GM12878 (cell line): ENCODE measurements at regions not wholly inside any gene's neighbourhood (a gene's known extent, or its start where the extent isn't known, plus 50 kb on each side); places are given as distances from the start of the nearest gene placed in this dataset.

Source experiments
- ATAC-seq: fragments of 200-7000 bp; cut with Tn5 transposase; 3 replicates; pipeline ENCODE4 v1.9.1; 2020; ENCODE audit warnings: mild to moderate bottlenecking, moderate library complexity
- BruUV-seq: library from RNA; stranded (reverse); fragments of 400-500 nt; replicated peaks from 2 replicates; lab custom pipeline; 2021; lab: Mats Ljungman, UMichigan
- CTCF ChIA-PET: fragments of 300-600 bp; sonication (Branson Sonifier 250); formaldehyde crosslinking; extraction: SDS; loops from one replicate; lab custom pipeline; 2021; ENCODE audit warnings: inconsistent platforms; lab: Yijun Ruan, JAX
- POLR2A ChIA-PET: fragments of 350-600 bp; formaldehyde crosslinking; extraction: SDS; loops from one replicate; lab custom pipeline; 2021; ENCODE audit warnings: inconsistent platforms; lab: Charles Lee
- RAD21 ChIA-PET: fragments of 300-600 bp; sonication (Branson Sonifier 250); formaldehyde crosslinking; loops from one replicate; lab custom pipeline; 2023; ENCODE audit warnings: antibody characterized with exemption; ENCODE audit not compliant: unreplicated experiment; lab: Charles Lee
- SMC1A ChIA-PET: fragments of 300-600 bp; sonication (Branson Sonifier 250); formaldehyde crosslinking; loops from one replicate; lab custom pipeline; 2023; ENCODE audit not compliant: unreplicated experiment, uncharacterized antibody; lab: Charles Lee
- DNase-seq: peaks from one replicate; pipeline ENCODE4 v3.0.0-alpha.2; 2011; ENCODE audit warnings: low read depth, low spot score
- FAIRE-seq: peaks from 3 replicates; lab custom pipeline; 2011; peaks lifted over from hg19 to GRCh38; lab: Jason Lieb, UNC
- H2AFZ ChIP-seq: 2 replicates; pipeline ENCODE4 v1.6.0; 2011; ENCODE audit warnings: low read depth, low read length, control low read depth; ENCODE audit not compliant: control insufficient read depth
- H3K27ac ChIP-seq: 2 replicates; pipeline ENCODE4 v1.5.1; 2011; ENCODE audit warnings: control low read depth; ENCODE audit not compliant: control insufficient read depth, insufficient read depth
- H3K27me3 ChIP-seq, 2 experiments: replicated peaks in 1 of 2; 2 replicates each; pipeline versions ENCODE4 v1.6.0 to v1.6.1; 2011; ENCODE audit warnings: low read length in 1 of 2; ENCODE audit not compliant: control insufficient read depth in 2 of 2, insufficient read depth in 2 of 2
- H3K36me3 ChIP-seq, 2 experiments: 2 replicates each; pipeline ENCODE4 v1.5.1; 2011; ENCODE audit warnings: low read length in 1 of 2; ENCODE audit not compliant: control insufficient read depth in 2 of 2, insufficient read depth in 2 of 2
- H3K4me1 ChIP-seq: 2 replicates; pipeline ENCODE4 v1.6.1; 2011; ENCODE audit warnings: mild to moderate bottlenecking, low read length, moderate library complexity, mixed read lengths; ENCODE audit not compliant: control insufficient read depth, insufficient read depth
- H3K4me2 ChIP-seq: 2 replicates; pipeline ENCODE4 v1.6.0; 2011; ENCODE audit warnings: control low read depth; ENCODE audit not compliant: control insufficient read depth, insufficient read depth
- H3K4me3 ChIP-seq: fragments of 200-600 bp; sonication (generic); 2 replicates; pipeline ENCODE4 v1.5.1; 2016
- H3K79me2 ChIP-seq: 2 replicates; pipeline ENCODE4 v1.6.0; 2011; ENCODE audit warnings: low read length; ENCODE audit not compliant: control insufficient read depth, insufficient read depth
- H3K9ac ChIP-seq: 2 replicates; pipeline ENCODE4 v1.8.0; 2011; ENCODE audit warnings: low read length, control low read depth, mixed read lengths; ENCODE audit not compliant: control insufficient read depth, insufficient read depth
- H3K9me3 ChIP-seq: replicated peaks from 3 replicates; pipeline ENCODE4 v1.5.1; 2011; ENCODE audit warnings: mild to moderate bottlenecking, low read length; ENCODE audit not compliant: control insufficient read depth, insufficient read depth
- H4K20me1 ChIP-seq: 2 replicates; pipeline ENCODE4 v1.6.0; 2011; ENCODE audit not compliant: control insufficient read depth, insufficient read depth
- CHD4 ChIP-seq: fragments of 200-600 bp; sonication (generic); IDR thresholded peaks from 2 replicates; pipeline ENCODE4 v1.6.1; 2016; ENCODE audit warnings: mild to moderate bottlenecking
- CREB1 ChIP-seq: IDR thresholded peaks from 2 replicates; pipeline ENCODE4 v1.6.1; 2012; ENCODE audit warnings: low read depth, mild to moderate bottlenecking, inconsistent platforms
- EP300 ChIP-seq, 2 experiments: fragments of 150-350 bp in 1 of 2; IDR thresholded peaks; 2 replicates each; pipeline ENCODE4 v1.6.1; 2011 to 2012; ENCODE audit warnings: low read depth in 2 of 2, low read length in 2 of 2, borderline replicate concordance in 1 of 2, improper control_type of control experiment in 1 of 2, inconsistent platforms in 1 of 2; ENCODE audit not compliant: control insufficient read depth in 1 of 2
- FOXM1 ChIP-seq: IDR thresholded peaks from 2 replicates; pipeline ENCODE4 v1.6.1; 2012; ENCODE audit warnings: low read depth, mild to moderate bottlenecking, inconsistent platforms, low read length, moderate library complexity
- IKZF1 ChIP-seq: fragments of 450-650 bp; conservative IDR thresholded peaks from 2 replicates; pipeline ENCODE4 v1.6.1; 2017; ENCODE audit warnings: antibody characterized with exemption, mild to moderate bottlenecking
- MEF2B ChIP-seq: fragments of 450-650 bp; IDR thresholded peaks from 2 replicates; pipeline ENCODE4 v1.6.1; 2018; ENCODE audit warnings: mild to moderate bottlenecking, moderate library complexity; ENCODE audit not compliant: partially characterized antibody, poor library complexity, severe bottlenecking
- PAX8 ChIP-seq: fragments of 450-650 bp; IDR thresholded peaks from 2 replicates; pipeline ENCODE4 v1.6.1; 2017; ENCODE audit warnings: mild to moderate bottlenecking, moderate library complexity
- PML ChIP-seq: IDR thresholded peaks from 2 replicates; pipeline ENCODE4 v1.6.1; 2012; ENCODE audit warnings: low read length, inconsistent platforms
- RCOR1 ChIP-seq: conservative IDR thresholded peaks from 2 replicates; pipeline ENCODE4 v1.6.1; 2012; ENCODE audit warnings: low read depth, low read length, improper control_type of control experiment
- RELB ChIP-seq: fragments of 450-650 bp; IDR thresholded peaks from 2 replicates; pipeline ENCODE4 v1.6.1; 2017; ENCODE audit warnings: low read depth, mild to moderate bottlenecking, moderate library complexity
- SREBF2 ChIP-seq: IDR thresholded peaks from 2 replicates; pipeline ENCODE4 v1.6.1; 2012; ENCODE audit warnings: mild to moderate bottlenecking, low read length
- ZBTB11 ChIP-seq: fragments of 450-650 bp; formaldehyde crosslinking; IDR thresholded peaks from 2 replicates; pipeline ENCODE4 v1.5.0; 2022; ENCODE audit warnings: mild to moderate bottlenecking, missing genetic modification characterization
- ZNF217 ChIP-seq: fragments of 450-650 bp; IDR thresholded peaks from 2 replicates; pipeline ENCODE4 v1.6.1; 2017; ENCODE audit warnings: antibody characterized with exemption, mild to moderate bottlenecking
- ZNF622 ChIP-seq: fragments of 450-650 bp; IDR thresholded peaks from 2 replicates; pipeline ENCODE4 v1.6.1; 2017; ENCODE audit warnings: mild to moderate bottlenecking, inconsistent platforms
- WGBS: methylation state at CpG from one replicate; pipeline ENCODE4 v1.1.6; 2016; ENCODE audit warnings: low lambda C conversion rate; ENCODE audit not compliant: insufficient replicate concordance, insufficient coverage; ENCODE audit errors: missing lambda C conversion rate; 5-methylcytosine and 5-hydroxymethylcytosine counted together
- in situ Hi-C: fragments of 300-500 bp; cut with MboI; formaldehyde crosslinking; loops from 9 replicates; pipeline ENCODE4 v1.14.3; 2018; ENCODE audit warnings: mixed read lengths
- intact Hi-C: fragments of 100-400 bp; cut with micrococcal nuclease; formaldehyde crosslinking; loops from one replicate; pipeline ENCODE4 v1.14.2; 2022; ENCODE audit not compliant: unreplicated experiment

- no peak for TF ChIP-seq RCOR1
- no peak for TF ChIP-seq RELB
- no peak for TF ChIP-seq ZNF622
- TF ChIP-seq SREBF2 = no peak
- TF ChIP-seq PAX8 = no peak
- TF ChIP-seq PML = no peak
Observed at GRCh38 chr5:6847870-6848269, 134.6 kb downstream of the TENT4A start (continued).

- no peak for FAIRE-seq
- intact Hi-C loops = no loop called here
Observed at GRCh38 chr5:6849316-6850105, 136.3 kb downstream of the TENT4A start.

More at GRCh38 chr5:6849316-6850105, 136.3 kb downstream of the TENT4A start:
- ChIA-PET RAD21 (no interaction called here), POLR2A (no interaction called here), CTCF (no interaction called here), SMC1A (no interaction called here)
- no peaks in the 10 kb centered on the region for H3K79me2 ChIP-seq
- ATAC-seq (no peak), DNase-seq (no peak)
- TF ChIP-seq ZNF217 = no peak
- no peak for TF ChIP-seq EP300 (IDR thresholded peaks at IDR 0.05; ENCODE audit: borderline replicate concordance in 1 of 2, control insufficient read depth in 1 of 2, low read depth in 2 of 2, low read length in 2 of 2)
- TF ChIP-seq CHD4 = no peak
- TF ChIP-seq FOXM1 = no peak
- TF ChIP-seq ZBTB11 = no peak
- TF ChIP-seq MEF2B = no peak
- no peak for TF ChIP-seq IKZF1
- TF ChIP-seq CREB1 = no peak
- no TSS peak for BruUV-seq
- in situ Hi-C loops = no loop called here
- H3K4me2 ChIP-seq = no peak overlapping the region
- H3K27me3 ChIP-seq = peaks cover 0 to under 1% of the 10 kb centered on the region in 2 experiments; a peak in 1 of 4 replicates
- peaks cover 2% of the 10 kb centered on the region; the same call in 1 of the 3 replicates for H3K9me3 ChIP-seq
- no peaks in the 10 kb centered on the region for H3K4me1 ChIP-seq
- 38% methylated on average over 8 of the region's 8 CpGs for WGBS
- no peak overlapping the region for H3K4me3 ChIP-seq
- no peak overlapping the region for H2AFZ ChIP-seq
- H4K20me1 ChIP-seq = no peaks in the 10 kb centered on the region
- H3K9ac ChIP-seq = no peak overlapping the region
- H3K36me3 ChIP-seq = no peaks in the 10 kb centered on the region
- H3K27ac ChIP-seq = no peak overlapping the region
